OCI-M1 (cell line): ENCODE measurements at regions not wholly inside any gene's neighbourhood (a gene's known extent, or its start where the extent isn't known, plus 50 kb on each side); places are given as distances from the start of the nearest gene placed in this dataset.

Experiments used
- DNase-seq: peaks from one replicate; lab custom pipeline; 2025; lab: John Stamatoyannopoulos, UW

GRCh38 chr6:95142661-95143335 lies 434.5 kb upstream of the MANEA start:
- no peak for DNase-seq

GRCh38 chr6:95143408-95144180 lies 433.7 kb upstream of the MANEA start:
- DNase-seq: no peak

GRCh38 chr6:95145457-95145856 lies 431.9 kb upstream of the MANEA start:
- DNase-seq: no peak

GRCh38 chr6:95159557-95159956 lies 417.8 kb upstream of the MANEA start:
- DNase-seq: no peak

GRCh38 chr6:95169775-95170174 lies 407.6 kb upstream of the MANEA start:
- no peak for DNase-seq

GRCh38 chr6:95175927-95176675 lies 401.2 kb upstream of the MANEA start:
- no peak for DNase-seq

- DNase-seq: peak; percentile 54
Observed at GRCh38 chr6:95185874-95186273, 391.5 kb upstream of the MANEA start.

GRCh38 chr6:95186710-95187109 lies 390.6 kb upstream of the MANEA start:
- no peak for DNase-seq

GRCh38 chr6:95197590-95197989 lies 379.7 kb upstream of the MANEA start:
- DNase-seq: no peak

GRCh38 chr6:95203153-95203754 lies 374.1 kb upstream of the MANEA start:
- DNase-seq: peak; percentile 82

GRCh38 chr6:95204178-95204577 lies 373.2 kb upstream of the MANEA start:
- DNase-seq: no peak

- DNase-seq: peak; percentile 72
Observed at GRCh38 chr6:95208621-95209020, 368.7 kb upstream of the MANEA start.

GRCh38 chr6:95209074-95209473 lies 368.3 kb upstream of the MANEA start:
- DNase-seq: peak; percentile 52

GRCh38 chr6:95216555-95216954 lies 360.8 kb upstream of the MANEA start:
- DNase-seq: no peak

- no peak for DNase-seq
Observed at GRCh38 chr6:95227351-95227750, 350.0 kb upstream of the MANEA start.

GRCh38 chr6:95228636-95229035 lies 348.7 kb upstream of the MANEA start:
- no peak for DNase-seq

- no peak for DNase-seq
Observed at GRCh38 chr6:95230071-95230740, 347.1 kb upstream of the MANEA start.

GRCh38 chr6:95231416-95231815 lies 345.9 kb upstream of the MANEA start:
- DNase-seq: no peak

- DNase-seq: no peak
Observed at GRCh38 chr6:95232446-95232845, 344.9 kb upstream of the MANEA start.

GRCh38 chr6:95233879-95234278 lies 343.5 kb upstream of the MANEA start:
- no peak for DNase-seq

- DNase-seq: no peak
Observed at GRCh38 chr6:95240514-95240913, 336.8 kb upstream of the MANEA start.

GRCh38 chr6:95242560-95242959 lies 334.8 kb upstream of the MANEA start:
- DNase-seq: no peak
